Fibroblast of the aortic adventitia (primary cell): ENCODE measurements at regions not wholly inside any gene's neighbourhood (a gene's known extent, or its start where the extent isn't known, plus 50 kb on each side); places are given as distances from the start of the nearest gene placed in this dataset.

Experiments
- DNase-seq: peaks from one replicate; pipeline ENCODE4 v3.0.0-alpha.2; 2010; ENCODE audit warnings: low read depth
- H3K4me3 ChIP-seq: 2 replicates; pipeline ENCODE4 v1.5.1; 2011; ENCODE audit warnings: low read depth, mild to moderate bottlenecking, control low read depth, low read length, moderate library complexity
- TF ChIP-seq, protein P1 (sequence below): IDR thresholded peaks from 2 replicates; pipeline ENCODE4 v1.5.1; 2011; ENCODE audit warnings: mild to moderate bottlenecking, low read length, control low read depth, inconsistent platforms; ENCODE audit not compliant: insufficient read depth

DNA sequence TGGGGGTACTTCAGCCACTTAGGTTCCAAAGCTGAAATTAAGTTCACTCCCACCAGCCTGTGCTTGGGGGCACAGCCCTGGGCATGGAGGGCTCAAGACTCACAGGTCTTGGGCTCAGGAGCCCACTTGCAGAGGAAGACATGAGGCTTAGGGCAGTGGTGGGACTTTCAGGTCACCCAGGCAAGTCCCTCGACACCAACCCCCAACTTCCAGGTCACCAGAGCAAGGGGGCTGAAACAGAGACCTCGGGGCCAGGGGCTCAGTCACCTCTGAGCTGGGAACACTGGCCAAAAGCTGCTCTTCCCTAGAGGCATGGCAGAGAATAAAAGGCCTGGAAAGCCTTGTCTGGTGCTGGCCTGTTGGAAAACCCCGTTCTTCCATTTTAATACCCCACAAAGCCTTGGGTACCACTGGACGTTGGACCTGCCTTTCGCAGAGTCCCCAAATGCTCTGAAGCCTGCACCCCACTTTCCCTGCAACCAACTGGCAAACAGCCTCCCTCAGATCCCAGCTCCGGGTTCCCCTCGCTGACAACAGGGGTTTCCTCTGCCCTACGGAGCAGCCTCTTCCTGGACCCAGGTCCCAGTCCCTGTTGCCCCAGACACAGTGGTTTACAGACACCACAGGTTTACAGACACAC lies 160.9 kb upstream of the PMEPA1 start:
- no peak for DNase-seq
- no peak overlapping the region for H3K4me3 ChIP-seq
- TF ChIP-seq, protein P1, sequence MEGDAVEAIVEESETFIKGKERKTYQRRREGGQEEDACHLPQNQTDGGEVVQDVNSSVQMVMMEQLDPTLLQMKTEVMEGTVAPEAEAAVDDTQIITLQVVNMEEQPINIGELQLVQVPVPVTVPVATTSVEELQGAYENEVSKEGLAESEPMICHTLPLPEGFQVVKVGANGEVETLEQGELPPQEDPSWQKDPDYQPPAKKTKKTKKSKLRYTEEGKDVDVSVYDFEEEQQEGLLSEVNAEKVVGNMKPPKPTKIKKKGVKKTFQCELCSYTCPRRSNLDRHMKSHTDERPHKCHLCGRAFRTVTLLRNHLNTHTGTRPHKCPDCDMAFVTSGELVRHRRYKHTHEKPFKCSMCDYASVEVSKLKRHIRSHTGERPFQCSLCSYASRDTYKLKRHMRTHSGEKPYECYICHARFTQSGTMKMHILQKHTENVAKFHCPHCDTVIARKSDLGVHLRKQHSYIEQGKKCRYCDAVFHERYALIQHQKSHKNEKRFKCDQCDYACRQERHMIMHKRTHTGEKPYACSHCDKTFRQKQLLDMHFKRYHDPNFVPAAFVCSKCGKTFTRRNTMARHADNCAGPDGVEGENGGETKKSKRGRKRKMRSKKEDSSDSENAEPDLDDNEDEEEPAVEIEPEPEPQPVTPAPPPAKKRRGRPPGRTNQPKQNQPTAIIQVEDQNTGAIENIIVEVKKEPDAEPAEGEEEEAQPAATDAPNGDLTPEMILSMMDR: no peak

DNA sequence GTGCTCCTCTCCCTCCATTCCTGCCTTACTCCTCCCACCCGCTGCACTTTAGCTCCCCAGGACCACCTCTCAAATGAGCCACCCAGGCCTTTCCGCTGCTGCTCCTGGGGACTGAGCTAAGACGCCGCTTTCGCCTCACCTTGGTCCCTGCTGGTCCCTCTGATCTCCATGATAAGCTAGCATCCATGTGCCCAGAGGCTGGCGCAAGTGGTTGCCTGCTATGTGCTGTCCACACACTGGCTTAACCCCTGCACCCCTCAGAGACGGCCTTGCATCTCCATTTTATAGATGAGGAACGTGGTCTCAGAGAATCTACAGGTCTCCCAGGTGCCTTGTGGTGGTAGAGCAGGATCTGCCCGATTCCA lies 160.1 kb upstream of the PMEPA1 start:
- H3K4me3 ChIP-seq: no peak overlapping the region
- TF ChIP-seq, protein P1: no peak
- no peak for DNase-seq

DNA sequence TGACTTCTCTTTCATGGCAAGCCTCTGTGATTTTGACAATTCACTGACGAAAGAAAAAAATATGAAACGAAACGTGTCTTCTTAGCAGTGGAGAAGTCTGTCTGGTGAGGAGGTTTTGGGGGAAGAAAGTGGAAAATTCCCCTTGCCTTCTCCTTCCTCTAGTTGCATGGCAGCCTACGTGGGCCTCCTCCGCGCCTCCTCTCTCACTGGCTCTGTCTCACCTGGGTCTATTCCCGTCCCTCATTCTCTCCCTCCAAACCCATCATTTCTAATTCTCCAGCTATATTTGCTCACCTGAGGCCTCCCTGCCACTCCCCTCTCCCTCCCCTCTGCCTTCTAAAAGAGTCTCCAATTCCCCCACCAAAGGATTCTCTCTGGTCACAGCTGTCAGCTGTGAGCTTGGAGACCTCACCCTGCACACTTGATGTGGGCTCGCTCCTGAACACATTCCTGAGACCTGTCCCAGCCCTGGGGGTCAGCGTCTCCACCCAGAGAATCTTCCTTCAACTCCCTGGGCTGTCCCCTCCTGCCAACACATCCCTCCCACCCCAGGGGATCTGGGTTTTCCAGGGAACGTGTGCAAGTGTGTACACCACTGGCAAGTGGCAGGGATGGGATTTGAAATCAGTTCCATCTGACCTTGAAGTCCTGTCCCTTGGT lies 159.6 kb upstream of the PMEPA1 start:
- no peak overlapping the region for H3K4me3 ChIP-seq
- TF ChIP-seq, protein P1: no peak

DNA sequence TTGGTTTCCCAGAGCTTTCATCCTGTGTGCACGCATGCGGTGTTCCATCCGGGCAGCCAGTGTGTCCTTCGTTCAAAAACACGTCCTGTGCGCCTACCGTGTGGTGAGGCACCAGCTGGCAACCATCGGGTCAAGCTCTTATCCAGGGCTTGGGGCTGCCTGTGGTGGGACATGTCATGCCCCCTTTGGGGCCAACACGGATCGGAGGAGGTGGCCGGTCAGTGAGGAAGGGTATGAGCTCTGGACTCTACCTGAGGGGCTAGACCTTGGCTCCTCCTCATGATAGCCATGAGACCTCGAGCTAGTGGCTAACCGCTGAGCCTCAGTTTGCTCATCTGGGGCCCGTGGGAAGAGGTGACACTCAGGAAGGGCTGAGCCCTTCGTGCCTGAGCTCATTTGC lies 158.5 kb upstream of the PMEPA1 start:
- TF ChIP-seq, protein P1: no peak
- H3K4me3 ChIP-seq: no peak overlapping the region
- DNase-seq: no peak

More for the DNA sequence above, 159.6 kb upstream of the PMEPA1 start:
- no peak for DNase-seq

DNA sequence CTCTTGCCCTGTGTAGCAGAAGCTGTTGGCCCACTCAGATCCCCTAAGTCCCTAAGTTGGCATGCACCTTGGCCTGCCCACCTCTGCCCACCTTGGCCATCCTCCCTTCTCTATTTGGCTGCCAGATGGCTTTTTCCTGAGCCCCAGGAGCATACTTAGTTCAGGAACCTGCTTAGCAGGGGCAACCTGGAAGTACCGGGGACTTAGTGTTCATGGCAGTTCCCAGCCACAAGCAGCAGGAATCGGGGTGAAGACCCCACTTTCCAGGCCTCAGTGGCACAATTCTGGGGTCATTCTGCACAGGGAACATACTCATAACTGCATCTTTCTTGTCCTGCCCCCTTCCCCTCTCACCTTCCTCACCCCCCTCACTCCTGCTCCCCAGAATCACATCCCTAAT lies 158.0 kb upstream of the PMEPA1 start:
- TF ChIP-seq, protein P1: no peak
- DNase-seq: no peak

DNA sequence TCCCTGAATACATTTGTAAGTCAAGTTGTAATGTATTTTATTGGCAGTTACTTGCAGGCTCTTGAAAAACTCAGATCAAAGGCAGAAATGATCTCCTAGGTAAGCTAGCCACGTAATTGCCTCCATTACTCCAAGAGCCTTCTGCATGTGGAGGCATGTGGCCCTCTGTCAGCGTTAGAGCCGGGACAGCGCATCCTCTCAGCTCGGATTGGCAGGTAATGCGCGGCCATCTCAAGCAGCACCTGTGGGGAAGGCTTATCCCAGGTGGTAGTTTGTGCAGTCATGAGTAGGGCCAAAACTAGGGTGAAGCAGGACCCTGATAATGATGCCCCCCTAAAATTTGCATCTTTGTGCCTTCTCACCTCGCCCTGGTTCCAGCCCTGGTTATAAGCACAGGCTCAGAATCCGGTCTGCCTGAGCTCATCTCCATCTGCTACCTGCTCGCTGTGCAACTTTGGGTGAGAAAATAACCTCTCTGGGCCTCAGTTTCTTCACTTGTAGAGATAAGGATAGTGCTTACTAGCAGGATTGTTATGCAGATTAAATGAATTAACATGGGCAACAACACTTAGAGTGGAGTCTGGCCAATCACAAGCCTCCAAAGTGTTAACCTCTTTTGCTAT lies 157.5 kb upstream of the PMEPA1 start:
- TF ChIP-seq, protein P1: no peak
- no peak for DNase-seq
- no peak overlapping the region for H3K4me3 ChIP-seq

More for the DNA sequence above, 158.0 kb upstream of the PMEPA1 start:
- H3K4me3 ChIP-seq: no peak overlapping the region
